ENCODE measurements at regions not wholly inside any gene's neighbourhood (a gene's known extent, or its start where the extent isn't known, plus 50 kb on each side); places are given as distances from the start of the nearest gene placed in this dataset.

DNA sequence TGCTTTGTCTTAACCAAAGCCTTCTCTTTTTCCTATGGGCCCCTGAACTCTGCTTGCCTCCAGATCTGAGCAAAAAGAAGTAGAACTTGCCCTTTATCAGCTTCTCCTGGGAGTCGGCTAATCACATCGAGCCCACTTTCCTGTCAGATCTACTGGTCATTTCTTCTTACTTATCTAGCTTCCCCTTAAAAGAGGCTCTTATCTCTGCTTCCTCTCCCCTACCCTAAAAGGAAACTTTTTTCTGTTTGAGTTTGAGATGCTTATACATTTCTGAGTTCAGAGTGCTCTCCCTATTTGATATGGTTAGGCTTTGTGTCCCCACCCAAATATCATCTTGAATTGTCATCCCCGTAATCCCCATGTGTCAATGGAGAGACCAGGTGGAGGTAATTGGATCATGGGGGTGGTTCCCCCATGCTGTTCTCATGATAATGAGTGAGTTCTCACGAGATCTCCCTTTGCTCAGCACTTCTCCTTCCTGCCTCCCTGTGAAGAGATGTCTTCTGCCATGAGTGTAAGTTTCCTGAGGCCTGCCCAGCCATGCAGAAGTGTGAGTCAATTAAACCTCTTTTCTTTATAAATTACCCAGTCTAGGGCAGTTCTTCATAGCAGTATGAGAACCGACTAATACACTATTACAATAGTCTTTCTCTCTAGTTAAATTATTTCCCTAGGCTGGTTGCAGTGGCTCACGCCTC is 114.7 kb upstream of the AMN1 start:
- H3K4me3 ChIP-seq (replicated peaks in 1 of 3; ENCODE audit: insufficient read depth in 1 of 3, low read depth in 1 of 3, low read length in 3 of 3): no peak overlapping the region
- intact Hi-C loops (cut with micrococcal nuclease): no loop called here
- no peaks in the 10 kb centered on the region for H3K4me1 ChIP-seq (ENCODE audit: control insufficient read depth, extremely low read depth, insufficient read depth, low read length)
- no peaks in the 10 kb centered on the region for H3K36me3 ChIP-seq (ENCODE audit: control insufficient read depth in 2 of 2, extremely low read depth in 1 of 2, insufficient read depth in 2 of 2, low read length in 2 of 2)
- peaks cover 2% of the 10 kb centered on the region for H3K9me3 ChIP-seq (replicated peaks; ENCODE audit: control insufficient read depth, insufficient read depth, low read length)
- H3K9me1 ChIP-seq (replicated peaks; ENCODE audit: control insufficient read depth, extremely low read depth, insufficient read depth, low read length): no peaks in the 10 kb centered on the region
- ChIA-PET CTCF (no interaction called here), POLR2A (no interaction called here)
- DNase-seq (ENCODE audit: low read depth, low spot score): no peak
- no peaks in the 10 kb centered on the region for H3K27me3 ChIP-seq (ENCODE audit: control insufficient read depth in 2 of 2, insufficient read depth in 2 of 2, low read length in 2 of 2)
- dilution Hi-C loops (cut with MboI; ENCODE audit: extremely low pct_ligation_motif_present, low sequenced_read_pairs): no loop called here
- H2AFZ ChIP-seq (ENCODE audit: low read depth, low read length): peak overlapping the region; percentile 41
- no peak overlapping the region for H3K27ac ChIP-seq (ENCODE audit: insufficient read depth, low read depth, low read length)
- no peak overlapping the region for H3K4me2 ChIP-seq (ENCODE audit: insufficient read depth, low read length)
- no peaks in the 10 kb centered on the region for H4K20me1 ChIP-seq (replicated peaks; ENCODE audit: control insufficient read depth, extremely low read depth, insufficient read depth, low read length)
- no TSS peak for BruUV-seq (replicated peaks)
- H3K9ac ChIP-seq (replicated peaks; ENCODE audit: extremely low read depth, insufficient read depth, low read length): no peak overlapping the region
- no peaks in the 10 kb centered on the region for H3K79me2 ChIP-seq (ENCODE audit: control insufficient read depth, insufficient read depth, low read length)
- TF ChIP-seq, protein P1, sequence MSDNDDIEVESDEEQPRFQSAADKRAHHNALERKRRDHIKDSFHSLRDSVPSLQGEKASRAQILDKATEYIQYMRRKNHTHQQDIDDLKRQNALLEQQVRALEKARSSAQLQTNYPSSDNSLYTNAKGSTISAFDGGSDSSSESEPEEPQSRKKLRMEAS (IDR thresholded peaks at IDR 0.05; ENCODE audit: insufficient read depth, insufficient read length): no peak
- TF ChIP-seq GATA2 (IDR thresholded peaks at IDR 0.05; ENCODE audit: insufficient read depth, insufficient read length, low read depth, low read length): no peak
- TF ChIP-seq CTCF (IDR thresholded peaks at IDR 0.05; ENCODE audit: extremely low read depth in 1 of 2, insufficient read depth in 1 of 2, low read depth in 1 of 2, low read length in 2 of 2): no peak
- no peak for TF ChIP-seq POLR2AphosphoS5 (IDR thresholded peaks at IDR 0.05; ENCODE audit: insufficient read depth, low read depth, low read length)
- TF ChIP-seq MYC (IDR thresholded peaks at IDR 0.05; ENCODE audit: low read depth, low read length): no peak
- TF ChIP-seq EZH2 (IDR thresholded peaks at IDR 0.05; ENCODE audit: borderline replicate concordance, low read depth, low read length, severe bottlenecking): no peak
- TF ChIP-seq FOS (IDR thresholded peaks at IDR 0.05; ENCODE audit: borderline replicate concordance, insufficient read depth, low read length): no peak
- TF ChIP-seq POLR2A (IDR thresholded peaks at IDR 0.05; ENCODE audit: low read depth, low read length): no peak
- no peak for TF ChIP-seq JUN (IDR thresholded peaks at IDR 0.05; ENCODE audit: borderline replicate concordance, insufficient read depth, insufficient read length, low read depth)
- no peak for FAIRE-seq

All from endothelial cell of umbilical vein (primary cell).